ENCODE measurements at regions not wholly inside any gene's neighbourhood (a gene's known extent, or its start where the extent isn't known, plus 50 kb on each side); places are given as distances from the start of the nearest gene placed in this dataset.

GRCh38 chr4:167492007-167492406, 257.7 kb upstream of the SPOCK3 start:
- no peak for DNase-seq

DNA sequence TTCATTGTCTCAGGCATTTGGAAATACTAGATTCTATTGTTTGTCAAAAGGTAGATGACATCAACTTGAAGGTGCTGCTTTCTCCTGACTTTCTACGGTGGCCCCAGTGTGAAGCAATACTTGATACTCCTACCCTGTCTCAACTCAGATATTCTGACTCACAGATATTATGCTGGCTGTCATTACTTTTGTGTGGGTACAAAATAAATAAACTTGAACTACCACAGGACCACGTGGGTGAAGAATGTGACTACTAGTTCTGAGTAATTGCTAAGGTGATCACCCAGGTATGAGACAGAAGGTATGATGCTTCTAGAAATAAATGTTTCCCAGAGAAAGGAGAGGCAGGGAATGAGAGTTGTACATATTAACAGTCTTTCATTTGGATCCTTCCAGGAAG, 275.3 kb upstream of the SPOCK3 start:
- no peak for DNase-seq

- no peak for DNase-seq
Measured at GRCh38 chr4:167524091-167524490, 289.8 kb upstream of the SPOCK3 start.

- no peak for DNase-seq
Measured at GRCh38 chr4:167537761-167538160, 303.5 kb upstream of the SPOCK3 start.

GRCh38 chr4:167541286-167541685, 307.0 kb upstream of the SPOCK3 start:
- no peak for DNase-seq

DNA sequence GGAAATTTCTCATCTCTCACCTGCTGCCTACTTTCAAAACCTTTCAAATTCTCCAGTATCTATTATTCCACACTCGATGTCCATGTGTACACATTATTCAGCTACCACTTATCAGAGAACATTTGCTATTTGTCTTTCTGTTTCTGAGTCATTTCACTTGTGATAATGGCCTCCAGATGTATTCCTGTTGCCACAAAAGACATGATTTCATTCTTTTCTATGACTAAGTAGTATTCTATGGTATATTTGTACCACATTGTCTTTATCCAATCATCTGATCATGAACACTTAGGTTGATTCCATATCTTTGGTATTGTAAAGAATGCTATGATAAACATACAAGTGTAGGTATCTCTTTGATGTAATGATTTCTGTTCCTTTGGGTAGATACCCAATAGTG, 310.1 kb upstream of the SPOCK3 start:
- no peak for DNase-seq

- DNase-seq = no peak
Measured at GRCh38 chr4:167550021-167550420, 315.7 kb upstream of the SPOCK3 start.

- DNase-seq = no peak
Measured at GRCh38 chr4:167555338-167556022, 321.2 kb upstream of the SPOCK3 start.

- no peak for DNase-seq
Measured at GRCh38 chr4:167578906-167579305, 344.6 kb upstream of the SPOCK3 start.

DNA sequence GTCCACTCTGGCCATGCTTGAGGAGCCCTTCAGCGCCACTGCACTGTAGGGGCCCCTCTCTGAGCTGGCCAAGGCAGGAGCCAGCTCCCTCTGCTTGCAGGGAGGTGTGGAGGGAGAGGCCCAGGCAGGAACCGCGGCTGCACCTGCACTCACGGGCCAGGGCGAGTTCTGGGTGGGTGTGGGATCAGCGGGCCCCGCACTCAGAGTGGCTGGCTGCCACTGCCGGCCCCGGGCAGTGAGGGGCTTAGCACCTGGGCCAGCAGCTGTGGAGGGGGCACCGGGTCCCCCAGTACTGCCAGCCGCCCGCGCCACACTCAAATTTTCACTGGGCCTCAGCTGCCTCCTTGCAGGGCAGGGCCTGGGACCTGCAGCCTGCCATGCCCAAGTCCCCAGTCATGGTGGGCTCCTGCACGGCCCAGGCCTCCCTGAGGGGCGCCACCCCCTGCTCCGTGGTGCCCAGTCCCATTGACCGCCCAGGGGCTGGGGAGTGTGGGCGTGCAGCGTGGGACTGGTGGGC, 347.2 kb upstream of the SPOCK3 start:
- DNase-seq = no peak

- DNase-seq = no peak
Measured at GRCh38 chr4:167587361-167587760, 353.1 kb upstream of the SPOCK3 start.

- no peak for DNase-seq
Measured at GRCh38 chr4:167595898-167596297, 361.6 kb upstream of the SPOCK3 start.

DNA sequence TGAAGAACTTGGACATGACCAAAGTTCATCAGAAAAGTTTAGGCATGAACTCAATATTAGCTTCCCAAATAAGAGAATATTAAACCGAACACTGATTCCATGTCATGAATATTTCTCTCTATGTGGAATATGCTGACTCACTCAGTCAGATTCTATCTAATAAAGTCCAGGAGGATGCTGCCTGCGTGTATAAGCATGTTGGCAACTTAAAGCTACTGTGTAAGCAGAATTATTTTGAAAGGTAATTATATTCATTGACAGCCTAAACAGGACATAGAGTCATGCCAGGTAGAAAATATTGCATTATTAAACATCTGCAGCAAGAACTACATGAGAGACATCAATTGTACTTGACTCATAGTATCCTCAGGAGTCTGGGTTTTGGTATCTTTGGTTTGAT, 367.9 kb upstream of the SPOCK3 start:
- DNase-seq = no peak

GRCh38 chr4:167606551-167606950, 372.3 kb upstream of the SPOCK3 start:
- DNase-seq = no peak

DNA sequence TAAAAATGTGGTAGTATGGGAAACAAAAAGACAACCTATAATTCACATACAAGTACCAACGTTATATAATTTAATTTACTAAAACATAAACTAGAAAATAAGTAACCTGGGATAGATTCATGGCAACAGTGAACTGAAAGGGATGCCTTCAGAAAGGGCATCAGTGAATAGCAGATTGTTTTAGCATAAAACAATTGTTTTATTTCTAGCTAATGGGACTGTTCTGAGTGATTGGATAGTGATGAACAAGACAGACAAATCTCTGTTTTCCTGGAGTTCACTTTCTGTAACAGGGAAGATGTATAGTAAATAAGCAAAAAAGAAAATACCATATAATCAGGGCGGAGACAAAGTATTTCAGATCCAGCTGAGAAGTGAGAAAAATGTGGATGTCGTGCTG, 379.1 kb upstream of the SPOCK3 start:
- no peak for DNase-seq

- DNase-seq = no peak
Measured at GRCh38 chr4:167614866-167615265, 380.6 kb upstream of the SPOCK3 start.

- no peak for DNase-seq
Measured at GRCh38 chr4:167616476-167616875, 382.2 kb upstream of the SPOCK3 start.

DNA sequence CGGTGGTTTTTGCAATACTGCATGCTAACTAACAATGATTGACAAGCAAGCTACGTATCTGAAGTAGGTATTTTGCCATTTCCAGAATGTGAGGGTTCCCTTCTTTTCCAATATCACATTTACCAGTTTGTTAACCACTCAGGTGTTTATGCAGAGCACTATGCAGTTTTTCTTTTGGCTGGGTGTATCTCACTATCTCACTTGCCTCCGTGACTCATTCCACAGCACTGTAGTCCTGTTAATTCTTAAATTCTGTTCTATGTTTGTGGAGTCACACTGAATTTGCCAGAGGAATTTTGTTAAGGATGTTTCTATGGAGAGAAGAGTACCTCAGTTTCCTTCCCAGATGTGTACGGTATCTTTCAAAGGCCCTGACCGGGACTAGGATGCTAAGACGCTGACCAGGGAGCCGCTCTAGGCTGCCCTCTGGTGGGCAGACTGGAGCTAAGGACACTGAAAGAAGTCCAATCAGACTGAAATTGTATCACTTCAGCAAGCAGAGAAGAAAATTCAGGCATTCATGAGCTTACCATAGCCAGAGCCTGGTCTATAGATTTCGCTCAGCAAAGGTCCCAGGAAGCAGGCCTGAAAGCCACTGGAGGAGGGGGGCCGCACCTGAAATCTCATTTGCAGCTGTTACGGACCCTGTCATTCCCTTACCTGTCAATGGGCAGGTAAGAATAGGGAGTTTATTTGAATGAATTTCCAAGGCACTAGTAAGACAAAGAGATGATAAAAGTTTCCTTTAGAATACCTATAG, 388.4 kb upstream of the SPOCK3 start:
- DNase-seq = peak; percentile 31 to 43

DNA sequence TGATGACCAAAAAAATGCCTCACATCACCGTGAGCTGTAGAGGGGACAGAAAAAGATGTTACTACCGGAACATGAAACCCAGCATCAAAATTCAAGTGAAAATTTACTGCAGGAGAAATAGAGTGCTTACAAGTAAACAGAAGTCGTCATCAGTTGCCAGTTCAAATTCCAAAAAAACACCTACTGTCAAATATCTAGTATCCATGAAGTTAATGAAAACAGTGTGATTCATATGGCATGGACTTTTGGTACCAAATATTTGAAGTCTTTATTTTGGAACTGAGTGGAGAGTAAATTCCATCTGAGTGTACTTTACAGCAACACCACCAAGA, 388.9 kb upstream of the SPOCK3 start:
- DNase-seq = no peak

- DNase-seq = no peak
Measured at GRCh38 chr4:167629272-167629671, 395.0 kb upstream of the SPOCK3 start.

GRCh38 chr4:167642250-167642649, 408.0 kb upstream of the SPOCK3 start:
- DNase-seq = no peak

DNA sequence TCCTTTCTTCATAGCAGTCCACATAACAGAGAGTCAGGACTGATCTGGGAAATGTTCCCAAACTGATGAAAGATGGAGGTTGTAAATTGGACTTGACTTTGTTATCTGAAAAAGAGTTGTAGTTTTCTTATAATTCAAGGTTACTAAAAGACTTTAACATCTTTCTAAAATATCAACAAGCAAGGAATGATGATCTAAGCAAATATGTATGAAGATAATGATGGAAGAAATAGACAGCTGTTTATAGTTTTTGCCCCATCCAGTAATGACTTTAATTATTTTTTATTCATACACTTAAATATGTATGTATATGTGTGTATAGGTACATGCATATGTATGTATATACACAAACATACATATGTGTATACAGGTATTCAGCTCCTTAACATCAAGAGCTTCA, 411.1 kb upstream of the SPOCK3 start:
- no peak for DNase-seq

- DNase-seq = no peak
Measured at GRCh38 chr4:167652267-167652666, 418.0 kb upstream of the SPOCK3 start.

DNA sequence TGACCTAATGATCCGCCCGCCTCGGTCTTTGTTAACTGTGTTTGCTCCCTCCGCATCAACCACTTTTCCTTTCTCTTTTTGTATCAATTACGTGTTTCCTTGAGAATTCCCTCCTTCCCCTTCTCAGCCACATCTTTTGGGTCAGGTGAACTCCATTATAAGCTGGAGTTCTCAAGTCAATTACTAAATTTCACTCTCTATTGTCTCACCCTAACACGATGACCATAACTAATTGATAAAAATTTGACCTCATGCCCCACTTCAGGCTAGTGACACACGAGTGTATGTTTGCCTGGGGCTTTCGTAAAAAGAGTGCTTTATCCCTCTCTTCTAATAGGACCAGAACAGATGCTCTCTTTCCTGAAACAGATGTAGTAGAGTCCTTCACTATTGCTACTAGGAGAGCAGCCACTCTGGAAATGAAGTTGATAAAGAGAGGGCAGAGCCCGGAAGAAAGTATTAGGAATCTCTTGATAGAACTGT, 403.6 kb upstream of the ANXA10 start:
- no peak for DNase-seq

- no peak for DNase-seq
Measured at GRCh38 chr4:167702391-167702790, 389.9 kb upstream of the ANXA10 start.

Data from SHP77 (cell line).